Parathyroid adenoma (tissue), 2 donors: ENCODE measurements at regions not wholly inside any gene's neighbourhood (a gene's known extent, or its start where the extent isn't known, plus 50 kb on each side); places are given as distances from the start of the nearest gene placed in this dataset.

Source experiments
- H2AFZ ChIP-seq: fragments of 300-600 bp; sonication (generic); one replicate; pipeline ENCODE4 v1.7.0; 2017; ENCODE audit warnings: antibody characterized with exemption, mild to moderate bottlenecking
- H3K27ac ChIP-seq: fragments of 300-600 bp; sonication (generic); one replicate; pipeline ENCODE4 v1.7.0; 2017
- H3K27me3 ChIP-seq: fragments of 300-600 bp; sonication (generic); one replicate; pipeline ENCODE4 v1.7.0; 2017; ENCODE audit warnings: low read length; ENCODE audit not compliant: control insufficient read depth, insufficient read depth
- H3K36me3 ChIP-seq: fragments of 300-600 bp; sonication (generic); one replicate; pipeline ENCODE4 v1.7.0; 2017; ENCODE audit warnings: low read length; ENCODE audit not compliant: control insufficient read depth, insufficient read depth
- H3K4me1 ChIP-seq: fragments of 300-600 bp; sonication (generic); one replicate; pipeline ENCODE4 v1.7.0; 2017; ENCODE audit warnings: control low read depth
- H3K4me2 ChIP-seq: fragments of 300-600 bp; sonication (generic); one replicate; pipeline ENCODE4 v1.7.0; 2017; ENCODE audit warnings: low read length
- H3K4me3 ChIP-seq: fragments of 300-600 bp; sonication (generic); one replicate; pipeline ENCODE4 v1.7.0; 2017; ENCODE audit warnings: low read depth, low read length
- H3K79me2 ChIP-seq: fragments of 300-600 bp; sonication (generic); one replicate; pipeline ENCODE4 v1.7.0; 2017; ENCODE audit warnings: control low read depth
- H3K9ac ChIP-seq: fragments of 300-600 bp; sonication (generic); one replicate; pipeline ENCODE4 v1.7.0; 2017; ENCODE audit warnings: mild to moderate bottlenecking
- H3K9me3 ChIP-seq: fragments of 300-600 bp; sonication (generic); one replicate; pipeline ENCODE4 v1.7.0; 2017; ENCODE audit warnings: low read length; ENCODE audit not compliant: control insufficient read depth
- CTCF ChIP-seq: fragments of 300-600 bp; sonication (generic); IDR thresholded peaks from one replicate; pipeline ENCODE4 v1.7.0; 2017; ENCODE audit warnings: antibody characterized with exemption, mild to moderate bottlenecking
- donor health status: primary hyperparathyroidism.

- H3K4me3 ChIP-seq: no peak overlapping the region
- H3K9me3 ChIP-seq: no peaks in the 10 kb centered on the region
- no peaks in the 10 kb centered on the region for H3K79me2 ChIP-seq
- no peaks in the 10 kb centered on the region for H3K27me3 ChIP-seq
- TF ChIP-seq CTCF: no peak
- no peak overlapping the region for H3K27ac ChIP-seq
- H2AFZ ChIP-seq: no peak overlapping the region
- no peak overlapping the region for H3K9ac ChIP-seq
- H3K36me3 ChIP-seq: no peaks in the 10 kb centered on the region
- H3K4me1 ChIP-seq: no peaks in the 10 kb centered on the region
- H3K4me2 ChIP-seq: no peak overlapping the region
These were observed 89.9 kb downstream of the INHBB start for GRCh38 chr2:120435671-120436459.

GRCh38 chr2:120436460-120436739 lies 90.5 kb downstream of the INHBB start:
- Histone ChIP-seq H3K4me1 (no peaks in the 10 kb centered on the region), H3K27ac (no peak overlapping the region), H3K9me3 (no peaks in the 10 kb centered on the region), H3K4me2 (no peak overlapping the region), H3K27me3 (no peaks in the 10 kb centered on the region), H3K9ac (no peak overlapping the region), H3K36me3 (no peaks in the 10 kb centered on the region), H3K4me3 (no peak overlapping the region), H3K79me2 (no peaks in the 10 kb centered on the region), H2AFZ (no peak overlapping the region)
- no peak for TF ChIP-seq CTCF

- Histone ChIP-seq H3K4me2 (no peak overlapping the region), H2AFZ (no peak overlapping the region), H3K27me3 (no peaks in the 10 kb centered on the region), H3K79me2 (no peaks in the 10 kb centered on the region), H3K9ac (no peak overlapping the region), H3K9me3 (no peaks in the 10 kb centered on the region), H3K27ac (no peak overlapping the region), H3K36me3 (no peaks in the 10 kb centered on the region), H3K4me1 (peaks cover 4% of the 10 kb centered on the region), H3K4me3 (no peak overlapping the region)
- TF ChIP-seq CTCF: peak; percentile 8
These were observed 91.1 kb downstream of the INHBB start for GRCh38 chr2:120436885-120437603.

- H2AFZ ChIP-seq: no peak overlapping the region
- TF ChIP-seq CTCF: no peak
- no peaks in the 10 kb centered on the region for H3K27me3 ChIP-seq
- H3K4me3 ChIP-seq: no peak overlapping the region
- H3K36me3 ChIP-seq: no peaks in the 10 kb centered on the region
- H3K9me3 ChIP-seq: no peaks in the 10 kb centered on the region
- H3K9ac ChIP-seq: no peak overlapping the region
- no peak overlapping the region for H3K4me2 ChIP-seq
- peaks cover 5% of the 10 kb centered on the region for H3K4me1 ChIP-seq
- no peak overlapping the region for H3K27ac ChIP-seq
- no peaks in the 10 kb centered on the region for H3K79me2 ChIP-seq
These were observed 91.7 kb downstream of the INHBB start for GRCh38 chr2:120437604-120438000.
